BE2C (cell line): ENCODE measurements at regions not wholly inside any gene's neighbourhood (a gene's known extent, or its start where the extent isn't known, plus 50 kb on each side); places are given as distances from the start of the nearest gene placed in this dataset.

ENCODE experiments used
- DNase-seq: peaks from one replicate; pipeline ENCODE4 v3.0.0-alpha.2; 2020
- H3K27me3 ChIP-seq: fragments of 250-450 bp; sonication (Bioruptor Pico); 2 replicates; pipeline ENCODE4 v1.5.1; 2020; ENCODE audit warnings: mild to moderate bottlenecking
- H3K36me3 ChIP-seq: fragments of 250-450 bp; sonication (Bioruptor Pico); 2 replicates; pipeline ENCODE4 v1.5.1; 2020; ENCODE audit warnings: mild to moderate bottlenecking
- H3K4me1 ChIP-seq: fragments of 250-450 bp; sonication (Bioruptor Pico); 2 replicates; pipeline ENCODE4 v1.5.1; 2020
- H3K4me3 ChIP-seq: 2 replicates; pipeline ENCODE4 v1.5.1; 2011; ENCODE audit warnings: low read depth, low read length
- H3K9me3 ChIP-seq: fragments of 250-450 bp; sonication (Bioruptor Pico); 2 replicates; pipeline ENCODE4 v1.5.1; 2020
- TF ChIP-seq, protein P1 (sequence below): IDR thresholded peaks from 2 replicates; pipeline ENCODE4 v1.5.1; 2012; ENCODE audit warnings: mild to moderate bottlenecking, low read depth, low read length

DNA sequence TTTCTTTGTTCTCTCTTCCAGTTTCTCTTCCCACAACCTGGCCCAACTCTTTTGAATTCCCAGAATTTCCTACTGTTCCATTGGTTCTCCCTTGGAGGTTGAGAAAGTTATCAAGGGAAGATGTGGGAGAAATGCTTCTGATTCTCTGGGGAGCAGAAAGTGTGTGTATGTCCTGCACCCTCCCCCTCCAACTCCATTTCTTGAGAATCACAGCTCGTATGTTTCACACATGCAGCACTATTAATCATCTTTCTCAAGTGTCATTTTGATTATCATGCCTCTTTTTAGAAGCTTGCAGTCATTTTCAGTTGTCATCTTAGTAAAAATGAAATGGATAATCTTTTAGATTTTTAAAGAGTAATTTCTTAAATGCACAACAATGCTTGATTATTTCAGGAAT is 296.8 kb upstream of the SLC39A10 start:
- Histone ChIP-seq H3K27me3 (no peaks in the 10 kb centered on the region), H3K4me1 (peaks cover 4% of the 10 kb centered on the region; the same call in 1 of the 2 replicates), H3K36me3 (no peaks in the 10 kb centered on the region), H3K4me3 (no peak overlapping the region), H3K9me3 (no peaks in the 10 kb centered on the region)
- DNase-seq = no peak
- TF ChIP-seq, protein P1, sequence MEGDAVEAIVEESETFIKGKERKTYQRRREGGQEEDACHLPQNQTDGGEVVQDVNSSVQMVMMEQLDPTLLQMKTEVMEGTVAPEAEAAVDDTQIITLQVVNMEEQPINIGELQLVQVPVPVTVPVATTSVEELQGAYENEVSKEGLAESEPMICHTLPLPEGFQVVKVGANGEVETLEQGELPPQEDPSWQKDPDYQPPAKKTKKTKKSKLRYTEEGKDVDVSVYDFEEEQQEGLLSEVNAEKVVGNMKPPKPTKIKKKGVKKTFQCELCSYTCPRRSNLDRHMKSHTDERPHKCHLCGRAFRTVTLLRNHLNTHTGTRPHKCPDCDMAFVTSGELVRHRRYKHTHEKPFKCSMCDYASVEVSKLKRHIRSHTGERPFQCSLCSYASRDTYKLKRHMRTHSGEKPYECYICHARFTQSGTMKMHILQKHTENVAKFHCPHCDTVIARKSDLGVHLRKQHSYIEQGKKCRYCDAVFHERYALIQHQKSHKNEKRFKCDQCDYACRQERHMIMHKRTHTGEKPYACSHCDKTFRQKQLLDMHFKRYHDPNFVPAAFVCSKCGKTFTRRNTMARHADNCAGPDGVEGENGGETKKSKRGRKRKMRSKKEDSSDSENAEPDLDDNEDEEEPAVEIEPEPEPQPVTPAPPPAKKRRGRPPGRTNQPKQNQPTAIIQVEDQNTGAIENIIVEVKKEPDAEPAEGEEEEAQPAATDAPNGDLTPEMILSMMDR = no peak

DNA sequence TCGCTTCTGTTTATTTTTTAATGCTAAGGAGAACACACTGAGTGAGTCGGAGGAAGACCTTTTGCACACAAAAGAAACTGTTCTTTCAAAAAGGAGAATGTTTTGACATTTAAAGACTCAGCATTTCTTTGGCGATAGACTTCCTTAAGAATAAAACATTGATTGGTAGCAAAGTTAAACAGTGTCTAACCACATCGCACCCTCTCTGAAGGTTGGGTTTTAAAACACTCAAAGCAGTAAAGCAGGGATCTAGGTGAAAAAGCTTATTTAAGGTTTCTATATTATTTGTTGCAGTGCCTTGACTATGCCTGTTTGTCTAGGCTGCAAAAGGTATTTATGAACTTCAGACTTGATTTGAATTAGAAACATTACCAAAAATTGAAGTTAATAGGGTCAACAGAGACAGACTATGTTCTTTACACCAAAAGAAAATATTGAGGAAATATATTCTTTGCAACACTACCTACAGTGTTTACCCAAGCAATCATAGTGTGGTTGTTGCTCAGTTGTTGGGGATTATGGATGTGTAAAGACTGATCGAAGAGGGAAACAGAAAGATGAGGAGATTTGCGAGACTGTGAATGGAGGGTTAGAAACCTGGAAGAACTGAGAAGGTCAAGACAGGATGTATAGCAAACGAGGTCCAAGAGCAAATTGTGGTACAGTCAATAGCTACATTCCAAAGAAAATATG is 297.8 kb upstream of the SLC39A10 start:
- TF ChIP-seq, protein P1 = no peak

DNA sequence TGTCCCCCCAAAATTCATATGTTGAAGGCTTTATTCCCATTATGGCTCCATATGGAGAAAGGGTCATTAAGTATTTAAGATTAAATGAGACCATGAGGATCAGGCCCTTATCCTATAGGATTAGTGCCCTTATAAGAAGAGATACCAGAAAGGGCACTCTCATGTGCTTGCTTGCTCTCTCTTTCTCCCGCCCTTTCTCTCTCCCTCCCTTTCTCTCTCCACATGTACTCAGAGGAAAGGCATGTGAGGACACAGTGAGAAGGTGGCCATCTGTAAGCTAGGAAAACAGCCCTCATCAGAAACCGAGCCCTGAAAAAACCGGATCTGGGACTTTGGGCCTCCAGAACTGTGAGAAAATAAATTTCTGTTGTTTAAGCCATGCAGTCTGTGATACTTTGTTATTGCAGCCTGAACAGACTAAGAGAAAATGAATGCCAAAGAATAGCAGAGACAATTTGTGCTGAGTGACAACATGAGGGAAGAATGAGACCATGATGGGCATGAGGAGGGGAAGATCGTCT is 300.0 kb upstream of the SLC39A10 start:
- Histone ChIP-seq H3K4me1 (no peaks in the 10 kb centered on the region), H3K4me3 (no peak overlapping the region), H3K36me3 (no peaks in the 10 kb centered on the region), H3K27me3 (no peaks in the 10 kb centered on the region), H3K9me3 (no peaks in the 10 kb centered on the region)
- TF ChIP-seq, protein P1 = no peak
- no peak for DNase-seq

More for the DNA sequence above, 297.8 kb upstream of the SLC39A10 start:
- H3K36me3 ChIP-seq = no peaks in the 10 kb centered on the region
- no peaks in the 10 kb centered on the region for H3K4me1 ChIP-seq
- no peak for DNase-seq
- H3K9me3 ChIP-seq = no peaks in the 10 kb centered on the region
- no peak overlapping the region for H3K4me3 ChIP-seq
- H3K27me3 ChIP-seq = no peaks in the 10 kb centered on the region

DNA sequence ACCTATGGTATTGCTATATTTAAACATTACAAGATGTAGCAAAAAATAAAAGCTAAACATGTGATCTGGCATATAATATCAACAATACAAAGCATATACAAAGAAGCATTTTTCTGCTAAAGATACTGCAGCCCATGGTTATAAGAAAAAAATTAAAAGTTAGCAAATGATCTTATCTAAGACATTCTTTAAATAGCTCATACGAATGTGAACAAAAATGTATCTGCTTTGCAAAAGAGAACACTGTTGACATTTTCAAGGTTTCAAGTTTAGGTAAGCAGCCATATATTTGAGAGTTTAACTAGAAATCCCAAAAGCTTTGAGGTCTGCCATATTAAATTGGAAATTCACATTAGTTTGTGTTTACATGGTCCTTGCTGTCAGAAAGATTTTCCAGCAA is 301.0 kb upstream of the SLC39A10 start:
- Histone ChIP-seq H3K36me3 (no peaks in the 10 kb centered on the region), H3K27me3 (no peaks in the 10 kb centered on the region), H3K4me3 (no peak overlapping the region), H3K9me3 (no peaks in the 10 kb centered on the region), H3K4me1 (no peaks in the 10 kb centered on the region)
- no peak for DNase-seq
- TF ChIP-seq, protein P1 = no peak

DNA sequence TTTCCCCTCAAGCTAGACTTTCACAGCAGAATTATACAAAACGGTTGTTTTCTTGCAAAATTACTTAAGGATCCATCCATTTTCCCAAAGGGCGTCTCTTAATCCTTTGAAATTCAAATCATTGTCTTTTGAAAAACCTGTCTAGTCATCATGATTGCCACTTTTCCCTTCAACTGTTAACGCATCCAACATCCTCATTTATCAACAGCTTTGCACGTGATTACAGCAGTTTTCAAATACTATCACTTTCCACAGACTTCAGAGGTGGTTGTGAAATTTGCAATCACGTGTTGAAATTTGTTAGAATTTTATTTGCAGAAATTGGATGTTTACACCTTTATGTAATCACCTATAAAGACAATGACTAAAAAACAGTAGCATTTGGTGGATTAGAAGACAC is 304.4 kb upstream of the SLC39A10 start:
- TF ChIP-seq, protein P1 = no peak
- H3K27me3 ChIP-seq = no peaks in the 10 kb centered on the region
- no peaks in the 10 kb centered on the region for H3K9me3 ChIP-seq
- no peak for DNase-seq
- no peak overlapping the region for H3K4me3 ChIP-seq
- no peaks in the 10 kb centered on the region for H3K4me1 ChIP-seq
- H3K36me3 ChIP-seq = no peaks in the 10 kb centered on the region

DNA sequence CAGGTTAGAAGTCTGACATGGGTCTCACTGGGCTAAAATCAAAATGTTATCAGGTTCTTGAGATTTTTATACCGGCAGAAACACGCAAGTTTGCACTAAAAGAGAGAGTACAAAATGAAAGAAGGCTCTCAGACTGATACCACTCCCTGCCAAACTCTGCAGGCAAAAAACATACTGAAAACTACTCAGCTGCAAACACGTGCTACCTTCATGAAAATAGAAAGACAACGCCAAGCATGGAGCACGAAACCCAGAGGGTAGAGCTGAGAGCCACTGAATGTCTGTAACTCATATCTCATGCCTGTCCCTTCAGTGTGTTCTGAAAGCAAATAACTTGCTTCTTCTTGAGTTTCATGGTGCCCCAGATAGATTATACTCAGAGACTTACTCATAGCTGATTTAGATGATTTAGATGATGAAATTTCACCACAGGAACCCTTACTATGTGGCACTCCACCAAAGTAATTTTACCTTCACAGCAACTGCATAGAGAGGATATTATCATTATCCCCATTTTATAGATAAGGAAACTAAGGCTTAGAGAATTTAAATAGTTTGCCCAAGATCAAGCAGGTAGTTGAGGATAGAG is 313.0 kb upstream of the SLC39A10 start:
- H3K27me3 ChIP-seq = no peaks in the 10 kb centered on the region

More for the DNA sequence above, 313.0 kb upstream of the SLC39A10 start:
- Histone ChIP-seq H3K4me3 (no peak overlapping the region), H3K4me1 (peaks cover 2% of the 10 kb centered on the region), H3K36me3 (no peaks in the 10 kb centered on the region), H3K9me3 (no peaks in the 10 kb centered on the region)
- TF ChIP-seq, protein P1 = no peak
- no peak for DNase-seq
